ENCODE measurements at regions not wholly inside any gene's neighbourhood (a gene's known extent, or its start where the extent isn't known, plus 50 kb on each side); places are given as distances from the start of the nearest gene placed in this dataset.
"Not testable (repeated sequence)": the region's sequence is repeated elsewhere in the genome, so short reads cannot be mapped to it uniquely, and the experiment has no call there.

- DNase-seq: no peak
Measured at GRCh38 chr6:100322886-100323285, 141.8 kb downstream of the SIM1 start.

GRCh38 chr6:100320686-100321085 lies 144.0 kb downstream of the SIM1 start:
- DNase-seq: no peak

- DNase-seq: no peak
Measured at GRCh38 chr6:100317031-100317430, 147.7 kb downstream of the SIM1 start.

- no peak for DNase-seq
Measured at GRCh38 chr6:100314186-100314585, 150.5 kb downstream of the SIM1 start.

GRCh38 chr6:100311707-100312251 lies 152.9 kb downstream of the SIM1 start:
- DNase-seq: no peak

GRCh38 chr6:100309174-100309573 lies 155.5 kb downstream of the SIM1 start:
- DNase-seq: no peak

- DNase-seq: no peak
Measured at GRCh38 chr6:100307561-100307960, 157.2 kb downstream of the SIM1 start.

GRCh38 chr6:100305209-100305869 lies 159.4 kb downstream of the SIM1 start:
- no peak for DNase-seq

GRCh38 chr6:100304575-100304974 lies 160.1 kb downstream of the SIM1 start:
- no peak for DNase-seq

GRCh38 chr6:100301731-100302130 lies 163.0 kb downstream of the SIM1 start:
- no peak for DNase-seq

- DNase-seq: no peak
Measured at GRCh38 chr6:100300221-100300736, 164.4 kb downstream of the SIM1 start.

GRCh38 chr6:100296810-100297544 lies 167.7 kb downstream of the SIM1 start:
- DNase-seq: no peak

- not testable (repeated sequence) for DNase-seq
Measured at GRCh38 chr6:100295172-100295571, 169.5 kb downstream of the SIM1 start.

GRCh38 chr6:100289285-100289684 lies 175.4 kb downstream of the SIM1 start:
- DNase-seq: no peak

- no peak for DNase-seq
Measured at GRCh38 chr6:100288311-100288710, 176.4 kb downstream of the SIM1 start.

GRCh38 chr6:100283285-100283684 lies 181.4 kb downstream of the SIM1 start:
- DNase-seq: no peak

- DNase-seq: no peak
Measured at GRCh38 chr6:100281471-100281901, 183.2 kb downstream of the SIM1 start.

GRCh38 chr6:100276311-100277057 lies 188.2 kb downstream of the SIM1 start:
- DNase-seq: no peak

GRCh38 chr6:100274147-100274546 lies 190.6 kb downstream of the SIM1 start:
- no peak for DNase-seq

GRCh38 chr6:100271625-100272024 lies 193.1 kb downstream of the SIM1 start:
- DNase-seq: no peak

- DNase-seq: no peak
Measured at GRCh38 chr6:100271202-100271601, 193.5 kb downstream of the SIM1 start.

GRCh38 chr6:100269189-100269588 lies 195.5 kb downstream of the SIM1 start:
- no peak for DNase-seq

- DNase-seq: no peak
Measured at GRCh38 chr6:100268326-100268725, 196.4 kb downstream of the SIM1 start.

Measured in CD4-positive, alpha-beta T cell treated with Interleukin-15 for 1 hour (primary cell).